HAP-1 (cell line): ENCODE measurements at regions not wholly inside any gene's neighbourhood (a gene's known extent, or its start where the extent isn't known, plus 50 kb on each side); places are given as distances from the start of the nearest gene placed in this dataset.
A peak's percentile ranks its signal among the peaks of the same experiment; 100 is the strongest.
"Not testable (repeated sequence)": the region's sequence is repeated elsewhere in the genome, so short reads cannot be mapped to it uniquely, and the experiment has no call there.

ENCODE experiments used
- DNase-seq, 2 experiments: peaks; one replicate each; pipeline ENCODE4 v3.0.0-alpha.2; 2016 to 2020; ENCODE audit warnings: low spot score in 2 of 2
- H3K27me3 ChIP-seq: fragments of 250-450 bp; sonication (Bioruptor Pico); 2 replicates; pipeline ENCODE4 v1.5.1; 2020; ENCODE audit warnings: low read depth, mild to moderate bottlenecking, moderate library complexity
- H3K36me3 ChIP-seq: fragments of 250-450 bp; sonication (Bioruptor Pico); replicated peaks from 2 replicates; pipeline ENCODE4 v1.5.1; 2020; ENCODE audit warnings: mild to moderate bottlenecking
- H3K4me1 ChIP-seq: fragments of 250-450 bp; sonication (Bioruptor Pico); 2 replicates; pipeline ENCODE4 v1.5.1; 2020; ENCODE audit warnings: mild to moderate bottlenecking
- H3K4me3 ChIP-seq: fragments of 250-450 bp; sonication (Bioruptor Pico); 2 replicates; pipeline ENCODE4 v1.5.1; 2020; ENCODE audit warnings: mild to moderate bottlenecking, moderate library complexity
- H3K9me3 ChIP-seq: fragments of 250-450 bp; sonication (Bioruptor Pico); 2 replicates; pipeline ENCODE4 v1.5.1; 2020; ENCODE audit warnings: mild to moderate bottlenecking, moderate library complexity
- in situ Hi-C: fragments of 300-500 bp; cut with MboI; formaldehyde crosslinking; loops from 3 replicates; pipeline ENCODE4 v1.14.3; 2020; ENCODE audit warnings: low sequenced_read_pairs, inconsistent platforms, mixed read lengths

GRCh38 chr11:67758467-67758866 lies 84.0 kb upstream of the ALDH3B2 start:
- H3K36me3 ChIP-seq, H3K4me3 ChIP-seq, H3K9me3 ChIP-seq, in situ Hi-C loops, H3K27me3 ChIP-seq: not testable (repeated sequence)
- peaks cover 12% of the 10 kb centered on the region for H3K4me1 ChIP-seq
- DNase-seq = peak; percentile 53 to 71

DNA sequence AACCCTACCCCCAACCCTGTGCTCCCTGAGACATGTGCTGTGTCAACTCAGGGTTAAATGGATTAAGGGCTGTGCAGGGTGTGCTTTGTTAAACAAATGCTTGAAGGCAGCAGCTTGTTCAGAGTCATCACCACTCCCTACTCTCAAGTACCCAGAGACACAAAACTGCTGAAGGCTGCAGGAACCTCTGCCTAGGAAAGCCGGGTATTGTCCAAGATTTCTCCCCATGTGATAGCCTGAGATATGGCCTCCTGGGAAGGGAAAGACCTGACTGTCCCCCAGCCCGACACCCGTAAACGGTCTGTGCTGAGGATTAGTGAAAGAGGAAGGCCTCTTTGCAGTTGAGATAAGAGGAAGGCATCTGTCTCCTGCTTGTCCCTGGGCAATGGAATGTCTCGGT lies 83.6 kb upstream of the ALDH3B2 start:
- in situ Hi-C loops = not testable (repeated sequence)
- peak; percentile 77 to 89 for DNase-seq

DNA sequence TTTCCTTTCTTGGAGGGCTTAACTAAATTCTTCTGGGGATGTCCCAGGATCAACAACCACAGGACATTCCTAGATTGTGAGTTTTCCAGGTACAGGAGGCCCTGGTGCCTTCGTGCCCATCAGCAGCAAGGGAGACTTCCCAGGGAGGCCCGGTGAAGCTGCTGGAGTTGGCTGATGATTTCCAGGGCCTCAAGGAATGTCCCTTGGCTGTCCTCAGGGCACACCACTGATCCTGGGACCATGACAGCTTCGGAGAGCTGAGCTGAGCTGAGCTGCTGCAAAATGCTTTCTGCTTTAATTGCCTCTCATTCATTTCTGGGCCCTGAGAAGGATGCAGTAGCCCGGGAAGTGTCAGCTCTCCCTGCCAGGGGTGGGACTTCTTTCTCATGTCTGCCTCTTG lies 79.4 kb upstream of the ALDH3B2 start:
- DNase-seq, in situ Hi-C loops: not testable (repeated sequence)

More for the DNA sequence above, 83.6 kb upstream of the ALDH3B2 start:
- not testable (repeated sequence) for H3K27me3 ChIP-seq, H3K36me3 ChIP-seq, H3K9me3 ChIP-seq, H3K4me3 ChIP-seq
- peaks cover 12% of the 10 kb centered on the region for H3K4me1 ChIP-seq

GRCh38 chr11:67745181-67745726 lies 70.8 kb upstream of the ALDH3B2 start:
- H3K27me3 ChIP-seq = no peaks in the 10 kb centered on the region
- DNase-seq = no peak
- H3K9me3 ChIP-seq = no peaks in the 10 kb centered on the region
- no peak overlapping the region for H3K4me3 ChIP-seq
- in situ Hi-C loops = no loop called here
- H3K4me1 ChIP-seq = no peaks in the 10 kb centered on the region
- H3K36me3 ChIP-seq = no peaks in the 10 kb centered on the region

More for the DNA sequence above, 79.4 kb upstream of the ALDH3B2 start:
- not testable (repeated sequence) for H3K9me3 ChIP-seq, H3K4me3 ChIP-seq, H3K27me3 ChIP-seq, H3K4me1 ChIP-seq, H3K36me3 ChIP-seq

GRCh38 chr11:67744231-67744630 lies 69.8 kb upstream of the ALDH3B2 start:
- H3K9me3 ChIP-seq, H3K4me1 ChIP-seq, H3K27me3 ChIP-seq, in situ Hi-C loops, DNase-seq, H3K4me3 ChIP-seq, H3K36me3 ChIP-seq: not testable (repeated sequence)

DNA sequence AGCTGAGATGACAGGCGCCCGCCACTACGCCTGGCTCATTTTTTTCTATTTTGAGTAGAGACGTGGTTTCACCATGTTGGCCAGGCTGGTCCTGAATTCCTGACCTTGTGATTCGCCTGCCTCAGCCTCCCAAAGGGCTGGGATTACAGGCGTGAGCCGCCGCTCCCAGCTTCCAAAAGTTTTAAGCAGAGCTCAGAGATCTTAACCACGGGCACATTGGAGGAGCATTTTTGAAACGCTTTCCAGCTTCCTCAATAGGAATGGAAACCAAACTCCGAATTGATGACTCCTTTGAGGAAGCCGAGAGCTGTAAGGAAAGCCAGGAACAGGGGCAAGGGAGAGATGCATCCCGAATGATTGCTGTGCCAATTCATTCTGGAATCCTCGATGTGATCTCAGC lies 63.8 kb upstream of the ALDH3B2 start:
- H3K9me3 ChIP-seq, in situ Hi-C loops, H3K4me1 ChIP-seq, H3K27me3 ChIP-seq, DNase-seq, H3K4me3 ChIP-seq, H3K36me3 ChIP-seq: not testable (repeated sequence)

GRCh38 chr11:67737562-67738080 lies 63.2 kb upstream of the ALDH3B2 start:
- H3K36me3 ChIP-seq, H3K4me1 ChIP-seq, H3K9me3 ChIP-seq, in situ Hi-C loops, H3K4me3 ChIP-seq, H3K27me3 ChIP-seq, DNase-seq: not testable (repeated sequence)

DNA sequence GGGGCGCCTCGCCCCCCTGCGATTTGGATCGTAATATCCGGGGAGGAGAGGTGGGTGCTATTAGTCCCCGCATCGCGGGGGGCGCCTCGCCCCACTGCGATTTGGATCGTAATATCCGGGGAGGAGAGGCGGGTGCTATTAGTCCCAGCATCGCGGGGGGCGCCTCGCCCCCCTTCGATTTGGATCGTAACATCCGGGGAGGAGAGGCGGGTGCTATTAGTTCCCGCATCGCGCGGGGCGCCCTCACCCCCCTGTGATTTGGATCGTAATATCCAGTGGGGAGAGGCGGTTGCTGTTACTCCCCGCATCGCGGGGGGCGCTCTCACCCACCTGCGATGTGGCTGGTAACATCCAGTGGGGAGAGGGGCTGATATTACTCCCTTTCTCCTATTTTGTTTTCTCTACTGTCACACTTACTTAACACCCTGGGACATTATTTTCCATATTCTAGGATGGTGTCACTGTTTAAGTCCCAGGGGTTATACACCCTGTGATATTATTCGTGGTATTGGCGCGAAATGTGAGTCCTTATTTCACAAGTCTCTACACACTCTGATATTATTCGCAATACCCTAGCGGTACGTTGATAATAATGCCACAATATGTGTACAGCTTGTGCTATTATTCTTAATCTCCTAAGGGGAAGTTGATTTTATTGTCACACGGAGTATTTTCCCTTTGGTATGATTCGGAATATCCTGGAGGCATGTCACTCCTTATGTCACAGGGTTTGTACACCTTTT lies 57.8 kb upstream of the ALDH3B2 start:
- H3K4me1 ChIP-seq = no peaks in the 10 kb centered on the region; the same call in 1 of the 2 replicates
- peak; percentile 61 to 90 for DNase-seq
- H3K9me3 ChIP-seq = no peaks in the 10 kb centered on the region
- in situ Hi-C loops = no loop called here
- H3K4me3 ChIP-seq = peak overlapping the region; percentile 30
- H3K27me3 ChIP-seq = peaks cover 8% of the 10 kb centered on the region
- no peaks in the 10 kb centered on the region for H3K36me3 ChIP-seq

GRCh38 chr11:67731583-67731982 lies 57.2 kb upstream of the ALDH3B2 start:
- Histone ChIP-seq H3K36me3 (no peaks in the 10 kb centered on the region), H3K4me1 (no peaks in the 10 kb centered on the region; the same call in 1 of the 2 replicates), H3K9me3 (no peaks in the 10 kb centered on the region), H3K27me3 (peaks cover 5% of the 10 kb centered on the region), H3K4me3 (peak overlapping the region; percentile 30)
- DNase-seq = peak; percentile 12 to 17
- in situ Hi-C loops = no loop called here

DNA sequence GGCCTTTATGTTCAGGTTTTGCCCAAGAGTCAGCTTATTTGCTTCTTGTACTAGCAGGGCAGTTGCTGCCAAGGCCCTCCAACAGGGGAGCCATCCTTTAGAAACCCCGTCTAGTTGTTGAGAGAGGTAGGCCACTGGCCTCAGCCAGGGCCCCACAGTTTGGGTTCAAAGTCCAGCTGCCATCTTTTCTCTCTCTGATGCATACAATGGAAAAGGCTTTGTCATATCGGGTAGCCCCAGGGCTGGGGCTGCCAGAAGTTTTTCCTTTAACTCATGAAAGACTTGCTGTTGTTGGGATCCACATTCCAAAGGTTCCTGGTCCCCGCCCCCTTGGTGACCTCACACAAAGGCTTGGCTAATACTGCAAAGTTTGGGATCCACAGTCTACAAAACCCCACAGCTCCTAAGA lies 53.7 kb upstream of the ALDH3B2 start:
- H3K36me3 ChIP-seq, H3K4me1 ChIP-seq, in situ Hi-C loops, H3K9me3 ChIP-seq, H3K27me3 ChIP-seq, H3K4me3 ChIP-seq: not testable (repeated sequence)
- DNase-seq = peak in 1 of 2 experiments; percentile 65

- H3K36me3 ChIP-seq, in situ Hi-C loops, DNase-seq, H3K4me1 ChIP-seq, H3K9me3 ChIP-seq, H3K27me3 ChIP-seq, H3K4me3 ChIP-seq: not testable (repeated sequence)
Observed at GRCh38 chr11:67727066-67728040, 52.9 kb upstream of the ALDH3B2 start.
